ENCODE measurements at regions not wholly inside any gene's neighbourhood (a gene's known extent, or its start where the extent isn't known, plus 50 kb on each side); places are given as distances from the start of the nearest gene placed in this dataset.

GRCh38 chr4:75107755-75108612 lies 175.1 kb downstream of the PARM1 start:
- no peak overlapping the region for H3K4me3 Mint-ChIP-seq
- no peak overlapping the region for H3K27ac Mint-ChIP-seq
- no peaks in the 10 kb centered on the region for H3K36me3 Mint-ChIP-seq

GRCh38 chr4:75102787-75103085 lies 169.8 kb downstream of the PARM1 start:
- DNase-seq (ENCODE audit: extremely low spot score, unreplicated experiment): no peak
- Mint-ChIP-seq H3K4me1 (ENCODE audit: unreplicated experiment) (no peaks in the 10 kb centered on the region), H3K36me3 (no peaks in the 10 kb centered on the region), H3K4me3 (no peak overlapping the region), H3K27me3 (no peaks in the 10 kb centered on the region), H3K27ac (no peak overlapping the region), H3K9me3 (peaks cover 12% of the 10 kb centered on the region)
- TF ChIP-seq CTCF (conservative IDR thresholded peaks at IDR 0.05): no peak

More at GRCh38 chr4:75107755-75108612, 175.1 kb downstream of the PARM1 start:
- DNase-seq (ENCODE audit: extremely low spot score, unreplicated experiment): no peak
- Mint-ChIP-seq H3K4me1 (ENCODE audit: unreplicated experiment) (no peaks in the 10 kb centered on the region), H3K27me3 (no peaks in the 10 kb centered on the region), H3K9me3 (no peaks in the 10 kb centered on the region)
- no peak for TF ChIP-seq CTCF (conservative IDR thresholded peaks at IDR 0.05)

- Mint-ChIP-seq H3K27ac (no peak overlapping the region), H3K27me3 (no peaks in the 10 kb centered on the region)
Observed at GRCh38 chr4:75101906-75102786, 169.2 kb downstream of the PARM1 start.

More at GRCh38 chr4:75101906-75102786, 169.2 kb downstream of the PARM1 start:
- no peak for TF ChIP-seq CTCF (conservative IDR thresholded peaks at IDR 0.05)
- no peak for DNase-seq (ENCODE audit: extremely low spot score, unreplicated experiment)
- Mint-ChIP-seq H3K9me3 (peaks cover 18% of the 10 kb centered on the region), H3K4me3 (no peak overlapping the region), H3K4me1 (ENCODE audit: unreplicated experiment) (no peaks in the 10 kb centered on the region), H3K36me3 (no peaks in the 10 kb centered on the region)
